ENCODE measurements at regions not wholly inside any gene's neighbourhood (a gene's known extent, or its start where the extent isn't known, plus 50 kb on each side); places are given as distances from the start of the nearest gene placed in this dataset.

GRCh38 chr1:193707271-193708021 is 521.0 kb upstream of the B3GALT2 start:
- no peaks in the 10 kb centered on the region for H3K4me1 ChIP-seq (ENCODE audit: control insufficient read depth, insufficient read depth, low read length)
- H3K9ac ChIP-seq (ENCODE audit: low read length) = no peak overlapping the region
- no peaks in the 10 kb centered on the region for H3K9me3 ChIP-seq (ENCODE audit: control insufficient read depth, low read length)
- no peaks in the 10 kb centered on the region for H3K36me3 ChIP-seq (ENCODE audit: control insufficient read depth, insufficient read depth, low read length)
- no peak overlapping the region for H3K4me3 ChIP-seq (ENCODE audit: low read length)
- H3K27me3 ChIP-seq (ENCODE audit: control insufficient read depth, insufficient read depth, low read length) = no peaks in the 10 kb centered on the region

DNA sequence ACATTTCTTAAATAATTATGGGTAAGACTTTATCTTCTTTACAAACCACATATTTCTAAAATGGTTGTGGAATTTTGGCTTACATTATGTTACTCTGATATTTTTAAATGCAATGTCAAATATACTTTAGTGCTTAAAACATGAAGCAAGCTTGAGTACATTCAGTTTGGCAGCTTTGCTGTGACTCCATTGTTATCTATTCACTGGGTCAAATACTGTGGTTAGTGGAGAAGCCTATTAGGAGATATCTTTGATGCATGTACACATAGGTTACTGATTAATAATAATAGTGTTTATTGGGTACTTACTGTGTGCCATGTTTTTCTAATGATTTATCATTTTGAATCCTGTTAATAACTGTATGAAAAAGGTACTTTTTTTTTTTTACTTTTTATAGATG is 520.4 kb upstream of the B3GALT2 start:
- Histone ChIP-seq H3K4me3 (ENCODE audit: low read length) (no peak overlapping the region), H3K9me3 (ENCODE audit: control insufficient read depth, low read length) (no peaks in the 10 kb centered on the region), H3K36me3 (ENCODE audit: control insufficient read depth, insufficient read depth, low read length) (no peaks in the 10 kb centered on the region), H3K9ac (ENCODE audit: low read length) (no peak overlapping the region), H3K4me1 (ENCODE audit: control insufficient read depth, insufficient read depth, low read length) (no peaks in the 10 kb centered on the region), H3K27me3 (ENCODE audit: control insufficient read depth, insufficient read depth, low read length) (no peaks in the 10 kb centered on the region)

DNA sequence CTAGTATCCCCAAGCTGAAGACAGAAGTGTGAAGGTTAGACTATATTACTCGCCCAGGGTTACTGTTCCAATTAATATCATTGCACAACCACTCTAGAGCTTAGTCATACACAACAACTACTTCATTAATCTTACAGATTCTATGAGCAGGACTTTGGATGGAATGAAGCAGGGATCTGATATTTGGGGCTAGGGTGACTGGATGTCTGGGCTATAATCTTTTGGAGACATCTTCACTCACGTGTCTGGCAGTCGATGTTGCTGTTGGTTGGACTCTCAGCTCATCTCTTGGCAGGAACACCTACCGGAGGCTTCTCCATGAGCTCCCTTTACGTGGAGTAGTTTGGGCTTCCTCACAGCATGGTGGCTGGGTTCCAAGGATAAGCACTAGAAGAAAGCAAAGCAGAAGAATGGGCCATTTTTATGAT is 519.2 kb upstream of the B3GALT2 start:
- H3K27me3 ChIP-seq (ENCODE audit: control insufficient read depth, insufficient read depth, low read length) = no peaks in the 10 kb centered on the region
- no peak overlapping the region for H3K4me3 ChIP-seq (ENCODE audit: low read length)
- no peaks in the 10 kb centered on the region for H3K36me3 ChIP-seq (ENCODE audit: control insufficient read depth, insufficient read depth, low read length)
- no peaks in the 10 kb centered on the region for H3K9me3 ChIP-seq (ENCODE audit: control insufficient read depth, low read length)
- H3K4me1 ChIP-seq (ENCODE audit: control insufficient read depth, insufficient read depth, low read length) = no peaks in the 10 kb centered on the region
- H3K9ac ChIP-seq (ENCODE audit: low read length) = no peak overlapping the region

- no peaks in the 10 kb centered on the region for H3K4me1 ChIP-seq (ENCODE audit: control insufficient read depth, insufficient read depth, low read length)
- no peak overlapping the region for H3K9ac ChIP-seq (ENCODE audit: low read length)
- H3K4me3 ChIP-seq (ENCODE audit: low read length) = no peak overlapping the region
- H3K9me3 ChIP-seq (ENCODE audit: control insufficient read depth, low read length) = no peaks in the 10 kb centered on the region
- H3K27me3 ChIP-seq (ENCODE audit: control insufficient read depth, insufficient read depth, low read length) = no peaks in the 10 kb centered on the region
- H3K36me3 ChIP-seq (ENCODE audit: control insufficient read depth, insufficient read depth, low read length) = no peaks in the 10 kb centered on the region
These were observed 517.2 kb upstream of the B3GALT2 start for GRCh38 chr1:193703655-193704054.

DNA sequence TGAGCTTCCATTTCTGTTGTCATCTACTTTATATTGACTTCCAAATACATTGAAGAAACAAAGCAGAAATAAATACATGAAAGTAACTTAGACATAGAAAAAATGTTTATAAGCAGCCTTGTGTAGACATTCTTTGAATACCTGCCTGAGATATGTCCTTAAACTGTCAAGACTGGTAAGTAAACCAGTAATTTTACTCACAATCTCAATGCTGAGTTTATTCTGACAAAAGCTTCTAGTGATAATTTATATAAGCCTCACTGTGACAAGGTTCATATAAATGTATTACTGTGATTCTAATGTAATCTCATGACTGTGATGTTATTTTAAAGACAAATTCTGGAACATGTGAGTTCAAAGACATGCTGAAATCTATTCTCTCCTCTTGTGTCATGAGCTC is 516.7 kb upstream of the B3GALT2 start:
- Histone ChIP-seq H3K36me3 (ENCODE audit: control insufficient read depth, insufficient read depth, low read length) (no peaks in the 10 kb centered on the region), H3K27me3 (ENCODE audit: control insufficient read depth, insufficient read depth, low read length) (no peaks in the 10 kb centered on the region), H3K9me3 (ENCODE audit: control insufficient read depth, low read length) (no peaks in the 10 kb centered on the region), H3K9ac (ENCODE audit: low read length) (no peak overlapping the region), H3K4me3 (ENCODE audit: low read length) (no peak overlapping the region), H3K4me1 (ENCODE audit: control insufficient read depth, insufficient read depth, low read length) (no peaks in the 10 kb centered on the region)

GRCh38 chr1:193701759-193702158 is 515.3 kb upstream of the B3GALT2 start:
- Histone ChIP-seq H3K4me3 (ENCODE audit: low read length) (no peak overlapping the region), H3K27me3 (ENCODE audit: control insufficient read depth, insufficient read depth, low read length) (no peaks in the 10 kb centered on the region), H3K9ac (ENCODE audit: low read length) (no peak overlapping the region), H3K4me1 (ENCODE audit: control insufficient read depth, insufficient read depth, low read length) (no peaks in the 10 kb centered on the region), H3K9me3 (ENCODE audit: control insufficient read depth, low read length) (no peaks in the 10 kb centered on the region), H3K36me3 (ENCODE audit: control insufficient read depth, insufficient read depth, low read length) (no peaks in the 10 kb centered on the region)

DNA sequence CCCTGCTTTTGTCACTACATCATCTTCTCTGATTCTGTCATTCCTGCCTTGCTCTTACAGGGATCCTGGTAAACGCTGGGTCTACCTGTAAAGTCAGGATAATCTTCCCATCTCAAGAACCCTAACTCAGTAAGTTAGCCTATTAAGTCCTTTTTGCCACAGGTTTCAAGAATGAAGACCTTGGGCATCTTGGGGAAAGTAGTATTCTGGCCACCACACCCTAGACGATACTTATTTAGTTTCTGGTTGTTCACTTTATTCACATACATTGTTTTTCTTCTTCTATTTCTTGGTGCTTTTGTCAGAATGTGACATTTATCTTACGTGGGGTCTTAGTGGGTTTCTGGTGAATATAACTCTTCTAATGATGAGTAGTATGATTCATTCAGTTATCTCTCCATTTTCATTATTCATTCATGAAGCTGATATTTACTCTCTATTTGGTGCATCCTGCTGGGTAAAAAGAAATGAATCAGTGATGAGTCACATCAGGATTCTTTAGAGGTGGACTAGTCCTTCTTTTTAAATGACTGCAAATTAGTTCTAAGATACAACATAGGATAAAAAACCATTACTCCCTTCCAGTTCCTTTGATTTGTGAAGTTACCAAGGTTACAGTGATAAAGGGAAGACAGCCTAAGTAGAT is 514.4 kb upstream of the B3GALT2 start:
- Histone ChIP-seq H3K4me3 (ENCODE audit: low read length) (no peak overlapping the region), H3K36me3 (ENCODE audit: control insufficient read depth, insufficient read depth, low read length) (no peaks in the 10 kb centered on the region), H3K4me1 (ENCODE audit: control insufficient read depth, insufficient read depth, low read length) (no peaks in the 10 kb centered on the region)

GRCh38 chr1:193699261-193699660 is 512.8 kb upstream of the B3GALT2 start:
- H3K9ac ChIP-seq (ENCODE audit: low read length) = no peak overlapping the region
- no peak overlapping the region for H3K4me3 ChIP-seq (ENCODE audit: low read length)
- no peaks in the 10 kb centered on the region for H3K36me3 ChIP-seq (ENCODE audit: control insufficient read depth, insufficient read depth, low read length)
- no peaks in the 10 kb centered on the region for H3K9me3 ChIP-seq (ENCODE audit: control insufficient read depth, low read length)
- H3K4me1 ChIP-seq (ENCODE audit: control insufficient read depth, insufficient read depth, low read length) = no peaks in the 10 kb centered on the region
- H3K27me3 ChIP-seq (ENCODE audit: control insufficient read depth, insufficient read depth, low read length) = no peaks in the 10 kb centered on the region

More for the DNA sequence above, 514.4 kb upstream of the B3GALT2 start:
- no peak overlapping the region for H3K9ac ChIP-seq (ENCODE audit: low read length)
- no peaks in the 10 kb centered on the region for H3K27me3 ChIP-seq (ENCODE audit: control insufficient read depth, insufficient read depth, low read length)
- H3K9me3 ChIP-seq (ENCODE audit: control insufficient read depth, low read length) = no peaks in the 10 kb centered on the region

GRCh38 chr1:193697776-193698175 is 511.4 kb upstream of the B3GALT2 start:
- H3K36me3 ChIP-seq (ENCODE audit: control insufficient read depth, insufficient read depth, low read length) = no peaks in the 10 kb centered on the region
- no peaks in the 10 kb centered on the region for H3K27me3 ChIP-seq (ENCODE audit: control insufficient read depth, insufficient read depth, low read length)
- H3K9ac ChIP-seq (ENCODE audit: low read length) = no peak overlapping the region
- no peaks in the 10 kb centered on the region for H3K4me1 ChIP-seq (ENCODE audit: control insufficient read depth, insufficient read depth, low read length)
- H3K4me3 ChIP-seq (ENCODE audit: low read length) = no peak overlapping the region
- H3K9me3 ChIP-seq (ENCODE audit: control insufficient read depth, low read length) = no peaks in the 10 kb centered on the region

GRCh38 chr1:193697115-193697762 is 510.8 kb upstream of the B3GALT2 start:
- H3K36me3 ChIP-seq (ENCODE audit: control insufficient read depth, insufficient read depth, low read length) = no peaks in the 10 kb centered on the region
- H3K9ac ChIP-seq (ENCODE audit: low read length) = no peak overlapping the region
- H3K9me3 ChIP-seq (ENCODE audit: control insufficient read depth, low read length) = no peaks in the 10 kb centered on the region
- no peaks in the 10 kb centered on the region for H3K27me3 ChIP-seq (ENCODE audit: control insufficient read depth, insufficient read depth, low read length)
- H3K4me1 ChIP-seq (ENCODE audit: control insufficient read depth, insufficient read depth, low read length) = no peaks in the 10 kb centered on the region
- no peak overlapping the region for H3K4me3 ChIP-seq (ENCODE audit: low read length)

DNA sequence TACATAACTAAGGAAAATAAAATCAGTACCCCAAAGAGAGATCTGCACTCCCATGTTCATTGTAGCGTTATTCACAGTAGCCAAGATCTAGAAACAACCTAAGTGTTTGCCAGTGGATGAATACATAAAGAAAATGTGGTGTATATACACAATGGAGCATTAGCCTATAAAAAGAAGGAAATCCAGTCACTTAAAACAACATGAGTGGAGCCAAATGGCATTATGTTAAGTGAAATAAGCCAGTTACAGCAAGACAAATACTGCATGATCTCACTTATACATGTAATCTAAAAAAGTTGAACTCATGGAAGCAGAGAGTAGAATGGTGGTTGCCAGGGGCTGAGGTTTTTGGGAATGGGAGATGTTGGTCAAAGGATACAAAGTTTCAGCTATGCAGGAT is 508.3 kb upstream of the B3GALT2 start:
- no peaks in the 10 kb centered on the region for H3K4me1 ChIP-seq (ENCODE audit: control insufficient read depth, insufficient read depth, low read length)
- no peak overlapping the region for H3K4me3 ChIP-seq (ENCODE audit: low read length)
- H3K27me3 ChIP-seq (ENCODE audit: control insufficient read depth, insufficient read depth, low read length) = no peaks in the 10 kb centered on the region
- H3K36me3 ChIP-seq (ENCODE audit: control insufficient read depth, insufficient read depth, low read length) = no peaks in the 10 kb centered on the region
- no peaks in the 10 kb centered on the region for H3K9me3 ChIP-seq (ENCODE audit: control insufficient read depth, low read length)
- H3K9ac ChIP-seq (ENCODE audit: low read length) = no peak overlapping the region

- H3K36me3 ChIP-seq (ENCODE audit: control insufficient read depth, insufficient read depth, low read length) = no peaks in the 10 kb centered on the region
- no peak overlapping the region for H3K4me3 ChIP-seq (ENCODE audit: low read length)
- no peak overlapping the region for H3K9ac ChIP-seq (ENCODE audit: low read length)
- H3K27me3 ChIP-seq (ENCODE audit: control insufficient read depth, insufficient read depth, low read length) = no peaks in the 10 kb centered on the region
- no peaks in the 10 kb centered on the region for H3K9me3 ChIP-seq (ENCODE audit: control insufficient read depth, low read length)
- H3K4me1 ChIP-seq (ENCODE audit: control insufficient read depth, insufficient read depth, low read length) = no peaks in the 10 kb centered on the region
These were observed 499.6 kb upstream of the B3GALT2 start for GRCh38 chr1:193685986-193686385.
